GM04503 (cell line): ENCODE measurements at regions not wholly inside any gene's neighbourhood (a gene's known extent, or its start where the extent isn't known, plus 50 kb on each side); places are given as distances from the start of the nearest gene placed in this dataset.
"Not testable (repeated sequence)": the region's sequence is repeated elsewhere in the genome, so short reads cannot be mapped to it uniquely, and the experiment has no call there.

ENCODE experiments used
- DNase-seq: peaks from one replicate; pipeline ENCODE4 v3.0.0-alpha.2; 2012; ENCODE audit warnings: low read depth

GRCh38 chr6:8831366-8832152 lies 396.2 kb upstream of the SLC35B3 start:
- DNase-seq = no peak

DNA sequence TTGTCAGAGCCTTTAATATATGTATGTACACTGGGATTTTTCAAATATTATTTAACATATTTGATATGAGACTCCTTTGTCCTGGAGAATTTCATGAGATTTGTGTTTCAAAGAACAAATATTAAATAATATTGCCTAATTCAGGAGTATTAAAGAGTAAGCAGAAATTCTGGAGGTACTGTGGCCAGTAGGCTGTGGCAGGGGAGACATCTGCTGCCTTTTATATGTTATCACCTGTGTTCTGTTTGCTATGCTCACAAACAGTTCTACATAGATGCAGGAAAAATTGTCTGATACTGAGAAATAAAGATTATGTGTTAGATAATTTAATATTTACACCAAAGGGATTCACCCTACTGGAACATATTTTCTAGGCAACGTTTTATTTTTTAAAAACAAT lies 395.4 kb upstream of the SLC35B3 start:
- no peak for DNase-seq

- DNase-seq = no peak
Measured at GRCh38 chr6:8829796-8830195, 394.5 kb upstream of the SLC35B3 start.

DNA sequence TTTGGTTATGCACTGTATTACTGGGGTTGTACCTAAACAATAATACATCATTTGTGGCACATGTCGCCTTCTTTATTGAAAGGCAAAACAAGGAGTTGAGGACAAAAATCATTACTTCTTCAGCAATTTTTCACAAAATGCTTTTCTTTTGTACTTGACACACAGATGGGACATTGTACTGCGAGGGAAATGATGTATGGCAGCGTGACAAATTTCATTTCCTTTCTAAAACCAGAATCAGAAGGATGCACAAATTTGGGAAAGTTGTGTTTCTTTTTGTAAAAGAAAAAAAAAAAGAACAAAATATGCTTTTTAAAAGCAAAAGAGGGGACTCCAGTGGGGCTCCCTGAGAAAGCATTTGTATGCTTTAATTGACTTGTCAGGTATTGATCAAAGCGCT lies 394.0 kb upstream of the SLC35B3 start:
- no peak for DNase-seq

GRCh38 chr6:8828376-8828775 lies 393.0 kb upstream of the SLC35B3 start:
- DNase-seq = no peak

- no peak for DNase-seq
Measured at GRCh38 chr6:8825726-8826125, 390.4 kb upstream of the SLC35B3 start.

- no peak for DNase-seq
Measured at GRCh38 chr6:8821981-8822381, 386.6 kb upstream of the SLC35B3 start.

DNA sequence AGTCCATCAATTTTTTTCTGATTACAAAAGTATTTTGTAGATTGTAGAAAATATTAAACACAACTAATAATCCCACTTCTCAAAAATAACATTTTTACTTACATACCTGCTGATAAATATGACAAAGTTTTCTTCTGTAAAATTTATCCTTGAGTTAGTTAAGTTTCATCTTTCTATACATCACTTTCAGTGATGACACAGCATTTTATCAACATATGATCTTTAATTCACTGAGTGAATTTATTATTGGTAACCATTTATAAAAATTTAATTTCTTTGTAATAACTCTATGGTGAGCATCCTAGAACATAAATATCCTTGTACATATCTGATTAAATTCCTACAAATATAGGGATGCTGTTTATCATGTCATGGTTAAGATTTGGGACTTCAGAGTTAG lies 385.0 kb upstream of the SLC35B3 start:
- no peak for DNase-seq

DNA sequence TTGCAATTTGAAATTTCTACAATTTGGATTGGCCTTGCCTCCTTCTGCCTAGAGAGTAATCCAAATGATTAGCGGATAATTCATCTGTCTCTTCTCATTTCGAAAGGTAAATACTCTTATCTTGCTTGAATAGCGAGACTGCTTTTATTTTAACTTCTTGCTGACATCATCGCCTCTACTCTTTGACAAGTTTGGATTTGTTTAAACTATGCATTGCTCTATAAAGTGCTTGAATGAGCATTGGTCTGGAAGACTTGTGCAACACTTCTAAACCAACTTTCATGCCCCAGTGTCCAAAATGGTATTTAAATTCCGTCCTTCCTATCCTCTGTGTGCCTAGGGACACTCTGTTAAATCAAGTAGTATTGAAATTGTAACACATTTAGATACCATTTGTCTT lies 384.1 kb upstream of the SLC35B3 start:
- DNase-seq = no peak

DNA sequence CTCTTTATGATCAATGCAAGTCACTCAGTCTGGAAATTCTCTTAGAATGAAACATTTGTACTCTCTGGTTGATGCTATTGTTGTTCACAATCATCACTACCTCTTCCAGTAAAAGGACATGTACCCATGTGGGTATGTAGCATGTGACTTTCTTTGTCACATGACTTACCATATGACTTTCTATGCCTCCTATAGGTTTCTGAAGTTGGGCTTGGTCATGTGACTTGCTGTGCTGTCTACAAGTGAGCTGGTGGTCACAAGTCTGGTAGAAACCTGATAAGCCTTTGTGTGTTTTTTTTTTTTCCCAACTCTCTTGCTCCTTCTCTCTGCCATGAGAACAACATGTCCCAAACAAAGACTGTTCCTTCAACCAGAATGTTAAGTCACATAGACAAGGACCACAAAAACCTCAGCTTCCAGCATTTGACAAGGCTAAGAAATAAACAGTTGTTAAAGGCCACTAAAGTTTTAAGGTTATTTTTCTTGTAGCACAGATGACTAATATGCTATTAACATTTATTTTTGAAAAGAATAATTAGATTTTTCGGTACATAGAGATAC lies 379.2 kb upstream of the SLC35B3 start:
- DNase-seq = no peak

- DNase-seq = no peak
Measured at GRCh38 chr6:8810325-8810724, 375.0 kb upstream of the SLC35B3 start.

DNA sequence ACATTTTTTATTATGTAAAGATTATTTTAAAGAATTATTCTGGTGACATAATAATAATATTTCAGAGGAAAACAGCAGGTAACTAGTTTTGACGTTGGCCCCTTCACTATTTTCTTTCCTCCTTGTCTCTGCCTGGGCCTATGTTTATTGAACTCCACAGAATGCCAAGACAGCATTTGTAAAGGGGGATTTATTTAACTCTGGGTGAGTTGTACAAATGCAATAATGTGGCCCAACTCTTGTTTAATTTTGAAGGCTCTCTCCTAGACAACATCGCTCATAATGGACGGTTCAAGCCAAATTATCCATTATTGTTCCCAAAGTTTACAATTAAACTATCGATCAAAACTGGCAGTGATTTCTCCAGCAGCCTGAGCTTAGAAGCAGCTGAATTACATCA lies 374.3 kb upstream of the SLC35B3 start:
- DNase-seq = no peak

DNA sequence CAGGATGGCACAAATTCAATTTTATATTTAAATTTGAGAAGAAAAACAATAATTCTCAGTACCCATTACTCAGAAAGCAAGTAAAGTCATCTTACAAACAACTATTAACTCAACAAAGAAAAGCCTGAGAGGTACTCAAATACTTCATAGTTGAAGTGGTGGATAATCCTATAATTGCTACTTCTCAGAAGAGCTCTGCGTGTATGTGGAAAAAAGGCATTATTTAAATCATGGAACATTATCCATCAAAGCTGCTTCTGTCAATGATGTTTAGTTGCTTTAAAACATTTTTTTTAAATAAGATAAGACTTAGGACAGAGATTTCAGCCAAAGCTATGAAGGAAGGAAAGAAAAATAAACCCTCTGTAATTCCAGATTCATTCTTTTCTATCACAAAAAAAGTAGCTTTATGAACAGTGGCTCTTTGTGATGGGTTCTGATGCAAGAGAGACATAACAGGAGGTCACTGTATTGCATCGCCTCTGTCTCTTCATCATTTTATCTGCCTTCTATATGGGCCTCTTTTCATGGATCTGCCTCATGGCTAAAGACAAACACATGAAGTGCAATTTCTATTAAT lies 367.9 kb upstream of the SLC35B3 start:
- no peak for DNase-seq

- DNase-seq = not testable (repeated sequence)
Measured at GRCh38 chr6:8802397-8802796, 367.1 kb upstream of the SLC35B3 start.

GRCh38 chr6:8794420-8794819 lies 359.1 kb upstream of the SLC35B3 start:
- no peak for DNase-seq

GRCh38 chr6:8789878-8790277 lies 354.5 kb upstream of the SLC35B3 start:
- no peak for DNase-seq

GRCh38 chr6:8785223-8785622 lies 349.9 kb upstream of the SLC35B3 start:
- no peak for DNase-seq

GRCh38 chr6:8783191-8783590 lies 347.8 kb upstream of the SLC35B3 start:
- DNase-seq = no peak

DNA sequence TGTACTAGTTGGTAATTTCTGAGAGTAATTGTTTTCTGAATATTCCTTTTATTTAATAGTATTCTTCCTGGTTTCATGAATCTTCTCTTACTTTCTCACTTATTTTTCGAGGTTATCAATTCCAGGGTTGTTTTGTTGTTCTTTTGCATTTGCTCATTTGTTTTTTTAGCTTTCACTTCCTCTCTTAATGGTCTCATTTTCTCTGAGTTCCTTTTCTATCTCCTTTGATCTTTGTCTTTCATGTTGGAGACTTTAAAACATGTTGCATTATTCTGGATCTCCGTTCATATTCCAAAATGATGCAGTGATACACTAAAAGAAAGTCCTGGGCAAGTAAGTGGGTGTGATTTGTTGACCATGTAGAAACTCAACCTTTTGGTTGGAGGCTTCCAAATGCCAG lies 345.3 kb upstream of the SLC35B3 start:
- no peak for DNase-seq

- DNase-seq = no peak
Measured at GRCh38 chr6:8764733-8765132, 329.4 kb upstream of the SLC35B3 start.

GRCh38 chr6:8760951-8761350 lies 325.6 kb upstream of the SLC35B3 start:
- no peak for DNase-seq

GRCh38 chr6:8758412-8758811 lies 323.1 kb upstream of the SLC35B3 start:
- no peak for DNase-seq

GRCh38 chr6:8750627-8751026 lies 315.3 kb upstream of the SLC35B3 start:
- no peak for DNase-seq

DNA sequence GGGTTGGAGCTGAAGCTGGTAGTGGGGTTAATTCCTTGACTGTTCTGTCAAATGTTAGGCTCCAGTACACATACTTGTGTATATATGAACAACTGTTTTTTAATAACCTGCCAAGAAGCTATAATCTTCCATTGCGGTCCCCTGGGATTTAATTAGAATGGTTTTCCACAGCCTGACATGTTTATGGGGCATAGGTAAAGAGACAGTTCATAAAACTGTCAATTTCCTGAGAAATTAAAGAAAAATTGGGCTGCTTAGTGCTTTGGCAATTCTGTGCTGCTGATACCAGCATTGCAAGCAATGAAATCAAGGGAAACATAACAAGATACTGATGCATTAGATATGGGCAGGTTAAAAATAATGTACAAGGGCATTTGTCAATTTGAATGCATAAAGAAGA lies 314.1 kb upstream of the SLC35B3 start:
- DNase-seq = no peak
